ENCODE measurements at regions not wholly inside any gene's neighbourhood (a gene's known extent, or its start where the extent isn't known, plus 50 kb on each side); places are given as distances from the start of the nearest gene placed in this dataset.
A peak's percentile ranks its signal among the peaks of the same experiment; 100 is the strongest.

- H3K27me3 ChIP-seq = peaks cover 0 to 10% (median 0%) of the 10 kb centered on the region in 3 donors
- TF ChIP-seq EP300 (IDR thresholded peaks at IDR 0.05) (no peak), POLR2A (IDR thresholded peaks at IDR 0.05) (no peak), POLR2AphosphoS5 (IDR thresholded peaks at IDR 0.05) (peak in 1 of 3 donors; percentile 30)
- TF ChIP-seq, protein P1, sequence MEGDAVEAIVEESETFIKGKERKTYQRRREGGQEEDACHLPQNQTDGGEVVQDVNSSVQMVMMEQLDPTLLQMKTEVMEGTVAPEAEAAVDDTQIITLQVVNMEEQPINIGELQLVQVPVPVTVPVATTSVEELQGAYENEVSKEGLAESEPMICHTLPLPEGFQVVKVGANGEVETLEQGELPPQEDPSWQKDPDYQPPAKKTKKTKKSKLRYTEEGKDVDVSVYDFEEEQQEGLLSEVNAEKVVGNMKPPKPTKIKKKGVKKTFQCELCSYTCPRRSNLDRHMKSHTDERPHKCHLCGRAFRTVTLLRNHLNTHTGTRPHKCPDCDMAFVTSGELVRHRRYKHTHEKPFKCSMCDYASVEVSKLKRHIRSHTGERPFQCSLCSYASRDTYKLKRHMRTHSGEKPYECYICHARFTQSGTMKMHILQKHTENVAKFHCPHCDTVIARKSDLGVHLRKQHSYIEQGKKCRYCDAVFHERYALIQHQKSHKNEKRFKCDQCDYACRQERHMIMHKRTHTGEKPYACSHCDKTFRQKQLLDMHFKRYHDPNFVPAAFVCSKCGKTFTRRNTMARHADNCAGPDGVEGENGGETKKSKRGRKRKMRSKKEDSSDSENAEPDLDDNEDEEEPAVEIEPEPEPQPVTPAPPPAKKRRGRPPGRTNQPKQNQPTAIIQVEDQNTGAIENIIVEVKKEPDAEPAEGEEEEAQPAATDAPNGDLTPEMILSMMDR (IDR thresholded peaks at IDR 0.05) = no peak
- DNase-seq = peak in 1 of 2 donors; percentile 63
- no peaks in the 10 kb centered on the region for H3K36me3 ChIP-seq
- H3K4me1 ChIP-seq = peaks cover 0 to 18% (median 9%) of the 10 kb centered on the region in 4 donors
- no peak overlapping the region for H3K4me3 ChIP-seq
- H3K27ac ChIP-seq = peak overlapping the region in 1 of 5 donors; percentile 68
- no peaks in the 10 kb centered on the region for H3K9me3 ChIP-seq
- intact Hi-C loops (cut with DNase I; ENCODE audit: low total_unique reads) = no loop called here
- whole genome bisulfite sequencing, 5 donors = 44 to 52% (median 45%) methylated on average over 9 of the region's 9 CpGs
Measured at GRCh38 chr9:87193925-87194868, 246.9 kb upstream of the GAS1 start.

DNA sequence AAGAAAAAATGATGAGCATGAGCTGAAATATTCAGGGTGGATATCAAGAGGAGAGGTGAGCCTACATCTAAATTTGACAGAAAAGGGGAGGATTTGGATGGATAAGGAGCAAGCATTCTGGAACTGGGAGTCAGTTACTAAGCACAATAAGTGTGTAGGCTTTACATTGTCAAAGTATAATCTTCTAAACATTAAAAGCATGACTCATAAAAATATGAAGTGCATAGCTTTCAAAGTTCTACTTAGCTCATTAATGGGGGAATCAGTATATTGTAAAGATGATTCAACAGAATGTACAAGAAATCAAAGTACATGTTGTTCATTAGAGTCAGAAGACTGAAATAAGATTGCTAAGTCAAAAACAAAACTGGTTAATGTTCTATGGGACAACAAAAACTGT lies 248.0 kb upstream of the GAS1 start:
- Histone ChIP-seq H3K4me3 (no peak overlapping the region), H3K4me1 (peaks cover 0 to 18% (median 9%) of the 10 kb centered on the region in 4 donors), H3K36me3 (no peaks in the 10 kb centered on the region), H3K27ac (no peak overlapping the region), H3K9me3 (no peaks in the 10 kb centered on the region), H3K27me3 (peaks cover 0 to 10% (median 0%) of the 10 kb centered on the region in 3 donors)
- DNase-seq = no peak
- TF ChIP-seq POLR2AphosphoS5 (IDR thresholded peaks at IDR 0.05) = no peak
- no peak for TF ChIP-seq POLR2A (IDR thresholded peaks at IDR 0.05)
- TF ChIP-seq, protein P1 (IDR thresholded peaks at IDR 0.05) = no peak
- TF ChIP-seq EP300 (IDR thresholded peaks at IDR 0.05) = no peak
- intact Hi-C loops (cut with DNase I; ENCODE audit: low total_unique reads) = no loop called here

- TF ChIP-seq POLR2A (IDR thresholded peaks at IDR 0.05) (no peak), POLR2AphosphoS5 (IDR thresholded peaks at IDR 0.05) (no peak), EP300 (IDR thresholded peaks at IDR 0.05) (no peak)
- TF ChIP-seq, protein P1 (IDR thresholded peaks at IDR 0.05) = no peak
- Histone ChIP-seq H3K36me3 (no peaks in the 10 kb centered on the region), H3K4me1 (peaks cover 0 to 23% (median 9%) of the 10 kb centered on the region in 4 donors), H3K27ac (no peak overlapping the region), H3K9me3 (no peaks in the 10 kb centered on the region), H3K4me3 (no peak overlapping the region), H3K27me3 (peaks cover 0 to 10% (median 0%) of the 10 kb centered on the region in 3 donors)
- 80 to 91% (median 89%) methylated on average over 10 of the region's 10 CpGs for WGBS, 5 donors
- intact Hi-C loops (cut with DNase I; ENCODE audit: low total_unique reads) = no loop called here
- DNase-seq = no peak
Measured at GRCh38 chr9:87197349-87198130, 250.2 kb upstream of the GAS1 start.

GRCh38 chr9:87198716-87199115 lies 251.4 kb upstream of the GAS1 start:
- peaks cover 0 to 10% (median 0%) of the 10 kb centered on the region in 3 donors for H3K27me3 ChIP-seq
- no peak for TF ChIP-seq POLR2AphosphoS5 (IDR thresholded peaks at IDR 0.05)
- TF ChIP-seq, protein P1 (IDR thresholded peaks at IDR 0.05) = no peak
- no peaks in the 10 kb centered on the region for H3K36me3 ChIP-seq
- H3K27ac ChIP-seq = no peak overlapping the region
- 72 to 80% (median 74%) methylated on average over 3 of the region's 3 CpGs for WGBS, 5 donors
- no peak overlapping the region for H3K4me3 ChIP-seq
- H3K9me3 ChIP-seq = no peaks in the 10 kb centered on the region
- intact Hi-C loops (cut with DNase I; ENCODE audit: low total_unique reads) = no loop called here
- DNase-seq = no peak
- peaks cover 0 to 19% (median 9%) of the 10 kb centered on the region in 4 donors for H3K4me1 ChIP-seq

All from stomach (tissue), 8 donors.